Tibial artery (tissue), 4 donors: ENCODE measurements at regions not wholly inside any gene's neighbourhood (a gene's known extent, or its start where the extent isn't known, plus 50 kb on each side); places are given as distances from the start of the nearest gene placed in this dataset.

ENCODE experiments used
- DNase-seq, 2 donors: peaks; one replicate each; pipeline ENCODE4 v3.0.0-alpha.2; 2019
- H3K27ac ChIP-seq, 2 donors: fragments of 200-600 bp; sonication (generic) in 1 of 2; 1 replicate in 1 of 2; 2 replicates in 1 of 2; pipeline ENCODE4 v1.5.1; 2018 to 2019; ENCODE audit warnings: mild to moderate bottlenecking in 1 of 2
- H3K27me3 ChIP-seq, 2 donors: fragments of 200-600 bp; sonication (generic) in 1 of 2; one replicate each; pipeline versions ENCODE4 v1.5.1 to v1.6.0; 2016 to 2019
- H3K36me3 ChIP-seq, 3 donors: fragments of 200-600 bp; sonication (generic) in 2 of 3; one replicate each; pipeline ENCODE4 v1.5.1; 2016 to 2019; ENCODE audit warnings: mild to moderate bottlenecking in 2 of 3
- H3K4me1 ChIP-seq, 4 donors: fragments of 200-600 bp; sonication (generic) in 2 of 4; 1 replicate in 3 of 4; 2 replicates in 1 of 4; pipeline ENCODE4 v1.5.1; 2016 to 2019
- H3K4me3 ChIP-seq, 2 donors: fragments of 200-600 bp; sonication (generic) in 1 of 2; 1 replicate in 1 of 2; 2 replicates in 1 of 2; pipeline ENCODE4 v1.5.1; 2018 to 2019; ENCODE audit warnings: mild to moderate bottlenecking in 2 of 2
- H3K9me3 ChIP-seq, 3 donors: fragments of 200-600 bp; sonication (generic) in 1 of 3; one replicate each; pipeline ENCODE4 v1.5.1; 2016 to 2019
- intact Hi-C: fragments of 100-400 bp; cut with DNase I; formaldehyde crosslinking; loops from one replicate; pipeline ENCODE4 v1.15.0; 2023; ENCODE audit warnings: low total_unique reads
- TF ChIP-seq, protein P1 (sequence below), 2 experiments: fragments of 200-600 bp in 1 of 2; fragments of 450-650 bp in 1 of 2; IDR thresholded peaks; one replicate each; pipeline ENCODE4 v1.5.1; 2017 to 2019; ENCODE audit warnings: antibody characterized with exemption in 2 of 2, mild to moderate bottlenecking in 1 of 2, moderate library complexity in 1 of 2

DNA sequence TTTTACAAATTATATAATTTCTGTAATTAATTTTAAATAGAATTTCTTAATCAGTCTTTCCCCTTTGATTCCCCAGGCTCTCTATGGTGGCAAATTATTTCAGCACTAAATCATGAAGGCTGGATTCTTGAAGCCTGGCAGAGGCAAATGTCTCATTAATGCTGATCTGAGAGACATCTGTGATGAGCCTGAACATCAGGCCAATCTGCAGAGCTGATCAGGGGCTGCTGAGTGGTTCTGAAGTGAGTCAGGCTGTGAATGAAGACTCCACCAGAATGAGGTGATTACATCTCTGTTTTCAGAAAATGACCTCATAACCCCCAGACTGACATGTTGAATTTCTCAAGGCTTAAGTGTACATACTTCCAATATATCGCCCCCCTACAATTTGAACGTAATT, 124.2 kb upstream of the MIS18BP1 start:
- no peaks in the 10 kb centered on the region for H3K36me3 ChIP-seq
- H3K4me3 ChIP-seq = no peak overlapping the region
- TF ChIP-seq, protein P1, sequence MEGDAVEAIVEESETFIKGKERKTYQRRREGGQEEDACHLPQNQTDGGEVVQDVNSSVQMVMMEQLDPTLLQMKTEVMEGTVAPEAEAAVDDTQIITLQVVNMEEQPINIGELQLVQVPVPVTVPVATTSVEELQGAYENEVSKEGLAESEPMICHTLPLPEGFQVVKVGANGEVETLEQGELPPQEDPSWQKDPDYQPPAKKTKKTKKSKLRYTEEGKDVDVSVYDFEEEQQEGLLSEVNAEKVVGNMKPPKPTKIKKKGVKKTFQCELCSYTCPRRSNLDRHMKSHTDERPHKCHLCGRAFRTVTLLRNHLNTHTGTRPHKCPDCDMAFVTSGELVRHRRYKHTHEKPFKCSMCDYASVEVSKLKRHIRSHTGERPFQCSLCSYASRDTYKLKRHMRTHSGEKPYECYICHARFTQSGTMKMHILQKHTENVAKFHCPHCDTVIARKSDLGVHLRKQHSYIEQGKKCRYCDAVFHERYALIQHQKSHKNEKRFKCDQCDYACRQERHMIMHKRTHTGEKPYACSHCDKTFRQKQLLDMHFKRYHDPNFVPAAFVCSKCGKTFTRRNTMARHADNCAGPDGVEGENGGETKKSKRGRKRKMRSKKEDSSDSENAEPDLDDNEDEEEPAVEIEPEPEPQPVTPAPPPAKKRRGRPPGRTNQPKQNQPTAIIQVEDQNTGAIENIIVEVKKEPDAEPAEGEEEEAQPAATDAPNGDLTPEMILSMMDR (IDR thresholded peaks at IDR 0.05) = no peak
- no peaks in the 10 kb centered on the region for H3K27me3 ChIP-seq
- intact Hi-C loops = no loop called here
- no peaks in the 10 kb centered on the region for H3K4me1 ChIP-seq
- H3K9me3 ChIP-seq = no peaks in the 10 kb centered on the region
- no peak for DNase-seq
- no peak overlapping the region for H3K27ac ChIP-seq

DNA sequence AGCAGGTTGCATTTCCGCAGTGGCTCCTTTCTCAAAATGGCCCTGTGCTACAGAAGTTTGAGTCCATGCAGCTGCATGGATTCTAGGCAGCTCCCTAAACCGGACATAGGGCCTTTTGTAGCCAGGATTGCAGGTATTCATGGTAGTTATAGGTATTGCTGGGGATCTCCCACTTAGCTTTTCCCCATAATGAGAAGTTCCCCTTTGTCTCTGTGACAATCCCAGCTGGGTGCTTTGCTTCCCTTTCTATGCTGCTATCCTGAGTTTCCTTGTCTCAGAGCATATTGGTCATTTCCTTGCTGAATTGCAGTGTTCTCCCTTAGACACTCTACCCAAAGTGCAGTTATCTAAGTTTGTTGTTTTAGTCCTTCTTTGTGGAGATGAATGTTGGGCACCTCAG, 120.9 kb upstream of the MIS18BP1 start:
- no peaks in the 10 kb centered on the region for H3K4me1 ChIP-seq
- no peak overlapping the region for H3K4me3 ChIP-seq
- TF ChIP-seq, protein P1 (IDR thresholded peaks at IDR 0.05) = no peak
- H3K36me3 ChIP-seq = no peaks in the 10 kb centered on the region
- H3K9me3 ChIP-seq = no peaks in the 10 kb centered on the region
- no peak for DNase-seq
- no peaks in the 10 kb centered on the region for H3K27me3 ChIP-seq
- no peak overlapping the region for H3K27ac ChIP-seq
- intact Hi-C loops = no loop called here

DNA sequence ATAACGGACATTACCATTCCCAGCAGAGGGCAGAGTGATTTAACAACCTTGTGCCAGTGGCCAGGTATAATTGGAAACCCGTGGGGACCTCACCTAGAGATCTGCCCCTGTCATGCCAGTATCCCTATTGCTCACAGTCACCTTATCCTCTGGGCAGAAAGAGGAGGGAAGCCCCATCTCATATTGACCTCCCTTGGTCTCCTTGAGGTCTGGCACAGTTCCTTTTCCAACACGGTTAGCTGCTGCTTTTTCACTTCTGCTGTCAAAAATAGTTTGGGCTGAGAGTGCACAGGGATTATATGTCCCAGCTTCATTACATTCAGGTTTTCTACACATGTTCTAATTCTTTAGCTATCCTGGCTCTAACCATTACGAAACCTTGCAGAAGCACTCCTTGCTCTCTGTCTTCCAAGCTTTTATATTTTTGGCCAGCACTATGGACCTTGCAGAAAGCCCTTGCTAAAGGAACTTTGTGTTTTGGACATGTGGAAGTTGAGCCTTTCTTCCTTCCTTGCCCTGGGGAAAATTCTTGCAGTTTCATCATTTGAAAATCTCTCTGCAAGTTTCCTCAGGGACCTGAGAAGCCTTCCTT, 111.7 kb upstream of the MIS18BP1 start:
- no peak overlapping the region for H3K27ac ChIP-seq
- no peaks in the 10 kb centered on the region for H3K36me3 ChIP-seq
- H3K27me3 ChIP-seq = no peaks in the 10 kb centered on the region
- TF ChIP-seq, protein P1 (IDR thresholded peaks at IDR 0.05) = no peak
- H3K4me1 ChIP-seq = no peaks in the 10 kb centered on the region
- no peak overlapping the region for H3K4me3 ChIP-seq
- no peak for DNase-seq
- intact Hi-C loops = no loop called here
- H3K9me3 ChIP-seq = no peaks in the 10 kb centered on the region

DNA sequence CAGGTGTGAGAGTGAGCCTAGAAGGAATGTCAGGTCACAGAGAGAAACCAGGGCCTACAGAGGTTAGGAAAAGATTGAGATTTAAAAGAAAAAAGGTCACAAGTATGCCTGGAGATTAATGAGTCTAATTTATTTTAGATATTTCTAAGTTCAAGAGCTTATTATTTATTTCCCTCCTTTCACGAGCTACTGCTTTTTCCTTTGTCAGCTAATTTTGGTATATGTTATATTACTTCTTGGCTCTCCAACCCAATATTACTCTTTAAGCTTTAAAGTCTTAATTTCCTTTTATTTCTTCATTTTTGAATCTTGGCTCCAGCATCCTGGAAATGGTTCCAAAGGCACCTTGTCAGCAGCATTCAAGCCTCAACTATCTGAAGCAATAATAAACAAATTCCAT, 109.5 kb upstream of the MIS18BP1 start:
- intact Hi-C loops = no loop called here
- no peak for DNase-seq
- Histone ChIP-seq H3K4me1 (no peaks in the 10 kb centered on the region), H3K4me3 (no peak overlapping the region), H3K36me3 (no peaks in the 10 kb centered on the region), H3K27ac (no peak overlapping the region), H3K27me3 (no peaks in the 10 kb centered on the region), H3K9me3 (no peaks in the 10 kb centered on the region)
- TF ChIP-seq, protein P1 (IDR thresholded peaks at IDR 0.05) = no peak

DNA sequence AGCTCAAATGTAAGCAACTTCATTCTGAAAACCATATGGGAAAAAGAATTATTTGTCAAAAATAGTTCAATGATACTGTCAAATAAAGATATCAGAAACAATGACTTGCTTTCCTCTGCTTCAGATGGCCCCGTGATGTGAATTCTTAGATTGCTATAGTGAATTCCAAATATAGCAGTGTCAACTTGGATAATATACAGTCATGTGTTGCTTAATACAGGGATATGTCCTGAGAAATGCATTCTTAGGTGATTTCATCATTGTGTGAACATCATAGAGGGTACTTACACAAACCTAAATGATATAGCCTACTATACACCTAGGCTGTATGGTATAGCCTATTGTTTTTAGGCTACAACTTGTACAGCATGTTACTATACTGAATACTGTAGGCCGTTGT, 108.7 kb upstream of the MIS18BP1 start:
- Histone ChIP-seq H3K27me3 (no peaks in the 10 kb centered on the region), H3K4me1 (no peaks in the 10 kb centered on the region), H3K9me3 (no peaks in the 10 kb centered on the region), H3K36me3 (no peaks in the 10 kb centered on the region), H3K4me3 (no peak overlapping the region), H3K27ac (no peak overlapping the region)
- TF ChIP-seq, protein P1 (IDR thresholded peaks at IDR 0.05) = no peak
- intact Hi-C loops = no loop called here
- DNase-seq = no peak

DNA sequence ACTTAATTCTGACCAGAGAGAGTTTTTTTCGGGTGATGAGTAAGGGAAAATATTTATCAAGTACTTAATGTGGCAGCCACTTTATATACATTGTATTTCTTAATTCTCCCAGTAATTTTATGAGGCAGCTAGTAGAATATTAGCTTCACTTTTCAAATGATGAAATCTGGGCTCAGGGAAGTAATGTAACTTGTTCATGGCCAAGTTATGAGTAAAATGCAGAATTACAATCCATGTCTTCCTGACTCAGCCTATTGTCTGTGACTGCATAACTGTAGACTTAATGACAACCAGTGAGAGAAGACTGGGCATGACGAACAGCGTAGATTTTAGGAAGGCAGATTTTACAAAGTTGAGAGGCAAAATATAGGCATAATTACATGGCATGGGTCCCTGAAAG, 106.7 kb upstream of the MIS18BP1 start:
- Histone ChIP-seq H3K27me3 (no peaks in the 10 kb centered on the region), H3K36me3 (no peaks in the 10 kb centered on the region), H3K27ac (no peak overlapping the region), H3K4me1 (no peaks in the 10 kb centered on the region), H3K9me3 (no peaks in the 10 kb centered on the region), H3K4me3 (no peak overlapping the region)
- intact Hi-C loops = no loop called here
- DNase-seq = no peak
- TF ChIP-seq, protein P1 (IDR thresholded peaks at IDR 0.05) = no peak
